HG02610 (cell line): ENCODE measurements at regions not wholly inside any gene's neighbourhood (a gene's known extent, or its start where the extent isn't known, plus 50 kb on each side); places are given as distances from the start of the nearest gene placed in this dataset.

Source experiments
- ATAC-seq: cut with Tn5 transposase; IDR thresholded peaks from one replicate; pipeline ENCODE4 v1.9.1; 2021; ENCODE audit warnings: mild to moderate bottlenecking, moderate library complexity; ENCODE audit not compliant: unreplicated experiment

DNA sequence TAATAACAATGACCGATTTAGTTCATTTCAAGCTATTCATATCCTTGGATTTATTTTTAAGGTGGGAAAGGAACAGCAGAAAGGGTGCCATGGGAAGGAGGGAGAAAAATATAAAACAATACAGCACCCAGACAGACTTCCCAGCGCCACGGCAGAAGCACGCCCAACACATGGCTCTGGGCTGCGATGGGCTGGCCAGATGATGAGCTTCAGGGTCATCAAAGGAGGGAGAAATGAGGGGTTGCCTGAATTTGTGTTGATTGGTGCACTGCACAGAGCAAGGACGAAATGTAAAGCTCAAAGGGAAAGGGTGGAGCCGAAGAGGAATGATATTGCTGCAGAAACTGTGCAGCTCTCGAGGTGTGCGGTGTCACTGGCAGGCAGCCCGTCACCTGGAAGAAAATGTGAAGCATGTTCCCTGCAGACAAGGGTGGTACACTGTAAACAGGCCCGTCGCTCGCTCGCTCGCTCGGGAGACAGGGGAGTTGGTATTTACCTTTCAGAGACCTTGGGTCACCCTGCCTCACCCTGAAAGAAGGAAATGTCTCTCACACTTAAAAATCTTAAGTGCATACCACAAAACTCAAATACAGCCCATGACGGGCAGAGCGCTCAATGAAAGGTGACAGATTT, 195.5 kb upstream of the CTAGE1 start:
- no peak for ATAC-seq

DNA sequence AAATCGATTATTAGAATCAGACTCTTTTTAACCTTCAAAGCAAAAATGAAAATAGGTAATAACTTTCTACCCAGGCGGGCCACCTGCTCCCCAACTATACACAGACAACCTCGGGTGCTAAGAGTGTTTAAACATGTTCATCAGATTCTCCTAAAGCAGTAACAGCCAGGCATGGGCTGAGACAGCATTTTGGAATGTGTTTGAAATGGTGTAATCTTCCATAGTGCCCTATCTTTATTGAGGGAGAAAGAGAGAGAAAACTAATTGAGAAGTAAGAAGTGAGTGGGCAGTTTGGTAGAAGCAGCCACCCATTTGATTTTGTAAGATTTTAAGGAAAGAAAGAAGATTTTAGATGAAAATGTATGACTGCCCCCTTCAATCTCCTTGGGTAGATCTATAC, 196.1 kb upstream of the CTAGE1 start:
- ATAC-seq, result no peak

DNA sequence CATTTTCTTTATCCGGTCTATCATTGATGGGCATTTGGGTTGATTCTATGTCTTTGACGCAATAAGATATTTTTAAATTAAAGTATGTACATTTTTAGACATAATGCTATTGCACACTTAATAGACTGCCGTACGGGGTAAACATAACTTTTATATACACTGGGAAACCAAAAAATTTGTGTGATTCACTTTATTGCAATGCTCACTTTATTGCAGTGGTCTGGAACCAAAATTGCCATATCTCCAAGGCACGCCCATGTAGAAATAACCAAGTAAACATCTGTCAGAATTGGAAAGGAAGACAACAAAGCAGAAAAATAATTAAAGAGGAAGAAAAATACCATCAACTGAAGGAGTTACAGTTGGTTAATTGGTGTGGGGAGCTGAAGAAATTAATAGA, 205.8 kb upstream of the CTAGE1 start:
- ATAC-seq, result no peak

DNA sequence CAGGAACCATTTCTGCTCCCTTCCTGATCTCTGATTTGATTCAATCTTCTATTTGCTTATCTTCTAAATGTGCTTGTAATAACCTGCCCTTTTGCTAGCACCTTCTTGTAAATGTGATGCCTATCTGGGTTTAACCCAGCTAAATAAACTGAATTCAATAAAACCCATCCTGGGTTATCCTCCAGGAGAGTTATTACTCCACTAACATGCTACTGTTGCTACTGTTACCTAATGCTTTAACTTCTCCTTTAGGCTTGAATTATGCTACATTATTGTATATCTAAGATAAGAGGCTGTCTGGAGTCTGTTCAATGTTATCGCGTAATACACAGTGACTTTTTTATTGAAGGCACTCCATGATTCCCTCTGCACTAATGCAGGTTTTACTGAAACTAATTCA, 206.5 kb upstream of the CTAGE1 start:
- no peak for ATAC-seq

DNA sequence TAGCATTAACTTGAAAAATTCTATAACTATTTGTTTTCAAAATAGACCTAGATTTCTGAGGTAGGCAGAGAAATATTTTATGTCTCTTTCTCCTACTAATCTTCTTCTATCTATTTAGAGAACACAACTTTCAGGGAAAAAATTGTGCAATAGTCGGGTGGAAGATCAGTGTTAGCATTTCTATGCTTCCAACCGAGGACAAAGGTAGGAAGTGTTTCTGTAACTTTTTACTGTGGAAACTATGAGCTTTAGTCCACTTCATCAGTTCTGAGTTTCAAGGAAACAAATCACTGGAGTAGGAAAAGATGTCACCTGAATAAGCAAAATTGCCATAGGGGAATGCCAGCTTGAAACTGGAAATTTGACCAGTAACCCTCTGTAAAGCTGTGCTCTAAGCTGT, 207.7 kb upstream of the CTAGE1 start:
- ATAC-seq, result no peak

DNA sequence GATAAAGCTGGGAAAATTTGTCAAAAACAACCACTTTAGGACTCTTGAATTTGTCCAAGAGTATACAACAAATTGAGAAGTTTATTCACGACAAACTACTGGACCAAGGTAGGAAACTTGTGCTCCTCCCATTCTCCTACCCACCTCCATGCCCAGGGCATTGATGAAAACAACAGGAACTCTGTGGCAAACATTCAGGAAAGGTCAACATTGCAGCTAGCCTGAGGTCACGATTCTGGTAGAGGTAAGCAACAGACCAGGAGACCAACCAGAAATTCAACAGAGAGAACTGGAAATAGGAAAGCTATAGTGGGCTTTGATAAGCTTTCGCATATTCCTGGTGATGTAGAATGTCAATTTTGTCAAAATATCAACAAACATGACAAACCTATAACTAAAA, 209.1 kb upstream of the CTAGE1 start:
- no peak for ATAC-seq

DNA sequence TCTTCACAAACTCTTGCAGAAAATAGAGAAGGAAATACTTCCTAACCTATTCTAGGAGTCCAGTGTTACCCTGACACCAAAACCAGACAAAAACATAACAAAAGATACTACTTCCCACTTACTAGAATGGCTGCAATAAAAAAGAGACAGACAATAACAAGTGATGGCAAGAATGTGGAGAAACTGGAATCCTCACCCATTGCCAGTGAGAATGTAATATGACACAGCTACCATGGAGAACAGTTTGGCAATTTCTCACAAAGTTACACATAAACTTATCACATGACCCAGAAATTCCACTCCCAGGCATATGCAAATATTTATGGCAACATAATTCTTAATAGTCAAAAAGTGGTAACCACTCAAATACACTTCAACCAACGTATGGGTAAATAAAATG, 209.8 kb upstream of the CTAGE1 start:
- no peak for ATAC-seq

DNA sequence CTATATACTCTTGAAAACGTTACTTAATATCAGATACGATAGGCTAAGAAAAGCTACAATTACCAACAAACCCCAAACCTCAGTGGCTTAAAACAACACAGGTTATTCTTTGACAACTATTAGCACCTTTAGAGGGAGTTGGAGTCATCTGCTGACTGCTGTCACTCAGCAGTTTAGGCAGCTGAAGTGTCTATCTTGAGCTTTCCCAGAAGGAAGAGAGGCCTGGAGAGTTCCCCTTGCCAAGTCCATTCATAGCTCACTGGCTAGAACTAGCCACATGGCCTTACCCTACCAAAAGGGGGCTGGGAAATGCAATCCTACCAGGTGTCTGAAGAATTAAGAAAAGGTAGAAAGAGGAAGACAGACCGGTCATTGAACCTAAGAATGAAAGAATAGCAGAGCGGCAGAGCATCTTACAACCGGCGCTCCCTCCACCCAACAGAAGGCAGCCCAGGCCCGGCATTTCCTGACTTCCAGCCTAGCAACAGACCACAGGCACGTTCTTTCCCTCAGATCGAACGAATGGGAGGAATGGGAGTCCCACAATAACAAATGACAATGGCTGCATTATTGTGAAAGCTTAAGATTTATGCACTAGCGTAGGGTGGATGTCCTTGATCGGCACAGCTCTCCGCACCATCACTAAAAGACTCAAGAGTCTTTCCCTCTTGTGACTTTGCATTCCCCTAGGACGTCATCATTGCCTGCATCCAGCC, 211.2 kb upstream of the CTAGE1 start:
- no peak for ATAC-seq

DNA sequence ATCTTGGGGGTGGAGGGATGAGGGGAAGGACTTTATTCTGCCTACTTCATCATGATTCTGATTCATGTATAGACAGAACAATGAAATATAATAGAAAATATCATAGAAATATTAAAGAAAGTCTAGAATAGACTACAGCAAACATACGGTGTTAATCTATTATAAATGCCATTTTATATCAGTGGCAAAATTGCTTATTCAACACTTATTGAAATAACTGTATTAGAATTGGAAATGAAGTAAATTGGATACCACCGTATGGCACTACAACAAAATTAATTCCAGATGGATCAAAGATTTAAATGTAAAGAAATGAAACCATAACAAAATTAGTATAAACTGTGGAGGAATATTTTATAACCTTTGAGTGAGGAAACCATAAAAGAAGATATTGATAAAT, 213.3 kb upstream of the CTAGE1 start:
- no peak for ATAC-seq

DNA sequence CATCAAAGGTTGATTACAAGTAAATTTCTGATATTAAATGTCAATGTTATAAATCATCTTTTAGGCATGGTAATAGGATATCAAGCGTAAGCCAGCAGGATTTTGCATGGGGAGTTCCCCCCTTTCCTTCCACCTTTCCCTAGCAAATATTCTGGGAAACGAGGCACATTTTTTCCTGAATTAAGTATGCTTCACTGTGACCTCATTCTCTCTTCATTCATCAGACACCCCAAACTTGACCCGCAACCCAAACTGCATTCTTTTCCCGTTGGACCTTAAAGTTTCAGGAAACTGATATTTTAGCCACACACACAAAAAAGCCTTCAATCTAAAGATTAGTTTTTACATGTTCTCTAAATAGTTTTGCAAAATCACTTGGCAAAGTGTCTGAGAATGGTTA, 214.5 kb upstream of the CTAGE1 start:
- ATAC-seq, result no peak

DNA sequence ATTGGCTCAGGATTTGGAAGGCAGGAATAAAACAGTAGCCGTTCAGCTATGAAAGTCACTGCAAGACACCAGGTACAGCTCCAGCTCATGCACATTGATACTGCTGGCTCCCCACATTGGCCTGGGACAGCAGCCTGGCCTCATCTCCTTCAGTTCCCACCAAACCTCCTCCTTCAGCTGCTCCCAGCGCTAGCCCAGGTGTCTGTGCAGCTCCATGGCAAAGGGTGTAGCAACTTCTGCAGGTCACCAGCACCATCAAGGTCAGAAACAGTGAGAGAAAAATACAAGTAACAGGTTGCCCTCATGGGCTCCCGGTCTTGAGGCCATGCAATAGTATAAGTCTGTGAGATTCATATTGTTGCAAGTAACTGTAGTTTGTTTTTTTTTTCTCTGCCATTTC, 216.7 kb upstream of the CTAGE1 start:
- ATAC-seq, result no peak

DNA sequence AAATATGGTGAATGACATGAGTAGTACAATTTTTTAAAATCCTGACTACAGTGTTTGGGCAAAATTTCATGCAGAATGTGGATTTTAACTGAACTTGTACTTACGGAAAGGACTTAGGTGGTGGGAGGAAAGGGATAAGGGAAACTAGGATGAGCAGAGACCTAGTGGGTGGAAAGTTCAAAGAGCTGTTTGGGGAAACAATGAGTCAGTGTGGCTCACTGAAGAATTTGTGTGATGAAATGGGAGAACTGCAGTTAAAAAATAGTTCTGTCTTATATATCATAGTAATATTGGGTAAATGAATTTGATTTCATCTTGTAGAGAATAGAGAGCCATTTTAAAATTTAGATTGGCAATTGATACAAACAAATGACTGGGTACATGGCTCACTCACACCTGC, 220.1 kb upstream of the CTAGE1 start:
- ATAC-seq, result no peak

DNA sequence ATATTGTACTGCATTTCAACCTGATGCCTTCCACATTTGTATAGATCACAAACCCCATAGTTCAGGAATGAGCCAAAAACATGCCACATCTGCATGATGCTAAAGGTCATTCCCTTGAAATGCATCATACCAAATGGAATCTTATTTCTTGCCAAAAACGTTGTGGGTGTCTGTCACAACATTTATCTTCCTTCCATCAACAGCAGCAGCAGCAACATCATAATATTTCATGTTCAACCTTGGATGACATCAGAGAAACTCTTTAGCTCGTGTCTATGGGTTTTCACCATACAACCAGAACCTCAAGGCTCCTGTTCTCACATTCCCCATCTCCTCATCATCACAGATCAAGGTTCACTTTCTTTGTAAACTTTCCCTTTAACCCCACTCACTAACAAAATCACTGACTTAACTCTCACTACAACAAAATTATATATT, 221.3 kb upstream of the CTAGE1 start:
- ATAC-seq, result no peak

DNA sequence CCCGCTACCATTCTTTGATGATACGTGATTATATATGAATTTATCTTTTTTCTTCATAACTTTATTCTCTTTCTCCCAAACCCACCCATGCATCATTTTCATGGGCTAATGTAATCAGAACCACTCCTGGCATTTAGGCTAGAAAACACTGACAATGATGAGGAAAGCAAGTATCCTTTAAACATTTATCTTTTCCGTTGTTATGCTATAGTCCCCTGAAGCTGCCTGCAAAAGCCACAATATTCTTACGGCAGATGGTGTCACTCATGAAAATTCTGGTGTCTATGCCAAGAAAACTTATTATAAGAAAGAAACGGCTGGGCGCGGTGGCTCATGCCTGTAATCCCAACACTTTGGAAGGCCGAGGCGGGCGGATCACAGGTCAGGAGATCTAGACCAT, 221.8 kb upstream of the CTAGE1 start:
- no peak for ATAC-seq

DNA sequence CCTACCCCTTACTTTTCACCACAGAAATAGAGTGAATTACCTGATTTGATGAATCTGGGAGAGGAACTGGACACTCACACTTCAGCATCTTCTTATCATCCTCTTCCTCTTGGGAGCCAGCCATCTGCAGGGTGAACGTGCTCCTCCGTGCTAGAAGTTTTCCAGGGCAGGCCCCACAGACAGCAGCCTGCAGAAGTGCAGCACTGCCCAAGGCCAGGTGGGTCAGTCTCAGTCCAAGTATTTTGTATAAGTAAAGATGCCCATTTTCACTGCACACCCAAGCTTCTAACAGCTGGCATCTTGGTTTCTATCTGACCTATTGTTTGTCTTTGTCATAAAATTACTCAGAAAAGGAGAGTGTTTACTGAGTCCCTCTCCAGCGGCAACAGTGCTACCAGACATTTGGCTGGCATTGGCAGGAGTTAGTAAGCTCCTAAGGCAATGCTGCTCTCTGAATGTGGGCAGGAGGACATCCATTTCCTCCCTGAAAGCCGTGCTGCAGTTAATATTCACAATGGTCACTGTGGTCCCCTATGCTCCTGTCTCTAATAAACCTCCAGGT, 222.6 kb upstream of the CTAGE1 start:
- ATAC-seq, result no peak

DNA sequence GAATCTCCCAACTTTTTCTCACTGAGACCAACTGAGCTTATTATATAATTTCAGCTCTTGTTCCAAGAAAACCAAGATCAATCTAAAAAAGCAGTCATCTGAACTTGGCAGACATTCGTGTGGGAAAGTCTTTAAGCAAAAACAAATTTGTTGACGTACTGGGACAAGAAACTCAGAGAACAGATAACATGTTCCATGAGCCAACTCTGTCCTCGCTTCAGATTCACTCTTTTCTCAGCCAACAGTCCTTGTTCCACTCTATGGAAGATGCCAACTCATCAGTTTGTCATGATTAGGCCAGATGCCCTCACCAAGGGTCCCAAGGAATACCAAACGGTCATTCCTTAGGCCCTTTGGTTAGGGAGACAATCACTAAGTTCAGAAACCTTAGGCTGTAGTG, 224.2 kb upstream of the CTAGE1 start:
- ATAC-seq, result no peak

DNA sequence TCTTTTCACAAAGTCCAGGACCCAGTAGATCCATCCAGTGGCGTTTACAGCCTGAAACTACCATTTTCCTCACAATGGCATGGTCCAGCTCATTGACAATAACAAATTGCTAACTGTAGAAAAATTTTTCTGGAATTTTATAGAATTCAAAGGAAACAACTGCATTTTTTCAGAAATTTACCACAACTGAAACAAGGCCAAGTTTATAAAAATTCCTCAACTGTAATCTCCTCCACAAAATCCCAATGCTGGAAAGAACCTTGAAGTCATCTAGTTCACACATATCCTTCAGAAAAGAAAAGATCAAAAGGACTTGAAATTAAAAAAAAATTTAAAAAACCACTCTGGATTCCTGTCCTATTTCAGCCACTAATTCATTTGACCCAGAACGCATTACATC, 226.0 kb upstream of the CTAGE1 start:
- ATAC-seq, result no peak

DNA sequence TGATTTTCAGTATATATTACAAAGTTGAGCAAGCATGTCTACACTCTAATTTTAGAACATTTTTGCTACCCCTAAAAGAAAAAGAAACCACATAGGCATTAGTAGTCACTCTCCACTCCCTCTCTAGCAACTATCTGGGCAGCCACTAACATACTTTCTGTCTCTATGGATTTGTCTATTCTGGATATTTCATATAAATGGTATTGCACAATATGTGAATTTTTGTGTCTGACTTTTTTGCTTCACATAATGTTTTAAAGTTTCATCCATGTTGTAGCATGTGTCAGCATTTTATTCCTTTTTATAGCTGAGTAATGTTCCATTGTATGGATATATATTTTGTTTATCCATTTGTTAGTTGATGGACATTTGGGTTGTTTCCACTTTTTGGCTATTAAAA, 232.5 kb upstream of the CTAGE1 start:
- ATAC-seq, result no peak

DNA sequence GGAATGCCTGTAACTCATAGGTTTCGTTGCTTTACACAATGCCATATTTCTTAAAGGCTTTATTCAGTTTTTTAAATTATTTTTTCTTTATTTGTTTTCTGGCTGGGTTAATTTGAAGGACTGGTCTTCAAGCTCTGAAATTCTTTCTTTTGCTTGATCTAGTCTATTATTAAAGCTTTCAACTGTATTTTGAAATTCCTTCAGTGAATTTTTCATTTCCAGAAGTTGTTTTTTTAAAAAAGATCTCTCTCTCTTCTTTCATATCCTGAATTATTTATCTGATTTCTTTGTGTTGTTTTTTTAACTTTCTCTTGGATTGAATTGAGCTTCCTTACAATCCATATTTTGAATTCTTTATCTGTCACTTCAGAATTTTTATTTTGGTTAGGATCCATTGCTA, 239.9 kb upstream of the CTAGE1 start:
- no peak for ATAC-seq

DNA sequence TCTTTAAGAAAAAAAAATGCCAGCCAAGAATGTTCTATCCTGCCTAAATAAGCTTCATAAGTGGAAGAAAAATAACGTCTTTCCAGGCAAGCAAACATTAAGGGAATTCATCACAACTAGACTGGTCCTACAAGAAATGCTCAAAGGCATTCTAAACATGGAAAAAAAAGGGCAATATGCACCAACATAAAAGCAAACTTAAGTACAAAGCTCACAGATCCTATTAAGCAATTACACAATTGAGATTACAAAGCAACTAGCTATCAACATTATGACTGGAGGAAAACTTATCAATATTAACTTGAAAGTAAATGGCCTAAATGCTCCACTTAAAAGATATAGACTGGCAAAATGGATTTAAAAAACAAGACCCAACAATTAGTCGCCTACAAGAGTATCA, 240.6 kb upstream of the CTAGE1 start:
- no peak for ATAC-seq

DNA sequence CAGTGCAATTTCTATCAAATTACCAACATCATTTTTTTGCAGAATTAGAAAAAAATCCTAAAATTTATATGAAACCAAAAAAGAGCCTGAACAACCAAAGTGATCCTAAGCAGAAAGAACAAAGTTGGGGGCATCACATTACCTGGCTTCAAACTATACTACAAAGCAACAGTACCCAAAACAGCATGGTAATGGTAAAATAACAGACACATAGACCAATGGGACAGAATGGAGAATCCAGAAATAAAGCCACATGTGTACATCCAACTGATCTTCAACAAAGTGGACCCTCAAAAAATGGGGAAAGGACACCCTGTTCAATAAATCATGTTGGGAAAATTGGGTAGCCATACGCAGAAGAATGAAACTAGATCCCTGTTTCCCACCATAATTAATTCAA, 245.7 kb upstream of the CTAGE1 start:
- ATAC-seq, result no peak

DNA sequence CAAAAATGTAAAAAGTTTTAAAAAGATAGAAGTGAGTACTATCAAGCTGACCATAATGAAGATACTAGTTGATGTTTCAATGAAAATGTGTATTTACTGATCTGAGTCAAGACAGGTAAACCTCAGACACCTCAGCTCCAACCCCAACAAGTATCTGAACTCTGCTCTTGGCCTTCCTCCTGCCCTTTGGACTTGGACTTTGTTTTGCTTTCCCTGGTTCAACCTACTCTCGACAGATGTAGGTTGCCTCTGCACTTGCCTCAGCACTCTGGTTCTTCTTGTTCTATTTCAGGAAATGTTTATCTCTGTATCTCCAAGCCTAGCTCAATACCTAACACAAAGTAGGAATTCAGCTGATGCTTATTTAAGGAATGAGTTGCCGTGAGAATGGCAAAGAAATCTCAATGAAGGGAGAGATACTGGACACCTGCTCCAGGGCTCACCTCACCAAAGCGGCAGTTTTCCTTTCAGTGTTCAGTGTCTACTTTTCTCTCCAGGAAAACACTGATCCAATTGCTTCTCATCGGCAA, 248.8 kb upstream of the CTAGE1 start:
- ATAC-seq, result no peak
